HG02970 (cell line): ENCODE measurements at regions not wholly inside any gene's neighbourhood (a gene's known extent, or its start where the extent isn't known, plus 50 kb on each side); places are given as distances from the start of the nearest gene placed in this dataset.

ENCODE experiments used
- ATAC-seq: cut with Tn5 transposase; IDR thresholded peaks from one replicate; pipeline ENCODE4 v1.9.1; 2021; ENCODE audit warnings: mild to moderate bottlenecking, moderate library complexity, moderate number of reproducible peaks; ENCODE audit not compliant: unreplicated experiment, low FRiP score

DNA sequence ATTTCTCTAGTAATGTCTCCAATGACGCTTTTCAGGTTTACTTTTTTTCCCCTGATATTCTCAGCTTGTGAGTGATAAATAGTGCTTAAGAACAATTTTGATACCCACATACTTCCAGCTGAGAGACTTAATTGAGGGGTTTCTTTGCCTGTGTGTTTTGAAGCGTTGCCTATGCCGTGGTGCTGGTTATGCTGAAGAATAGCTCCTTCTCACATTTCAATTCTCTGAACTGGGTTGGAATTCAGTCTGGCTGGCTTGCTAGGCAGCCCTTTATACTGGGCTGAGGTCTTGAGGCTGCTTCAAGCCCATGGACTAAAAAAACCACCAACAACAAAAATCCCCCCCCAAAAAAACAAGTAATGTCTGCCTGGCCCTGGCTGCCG is 87.4 kb downstream of the CHST2 start:
- ATAC-seq, result no peak

DNA sequence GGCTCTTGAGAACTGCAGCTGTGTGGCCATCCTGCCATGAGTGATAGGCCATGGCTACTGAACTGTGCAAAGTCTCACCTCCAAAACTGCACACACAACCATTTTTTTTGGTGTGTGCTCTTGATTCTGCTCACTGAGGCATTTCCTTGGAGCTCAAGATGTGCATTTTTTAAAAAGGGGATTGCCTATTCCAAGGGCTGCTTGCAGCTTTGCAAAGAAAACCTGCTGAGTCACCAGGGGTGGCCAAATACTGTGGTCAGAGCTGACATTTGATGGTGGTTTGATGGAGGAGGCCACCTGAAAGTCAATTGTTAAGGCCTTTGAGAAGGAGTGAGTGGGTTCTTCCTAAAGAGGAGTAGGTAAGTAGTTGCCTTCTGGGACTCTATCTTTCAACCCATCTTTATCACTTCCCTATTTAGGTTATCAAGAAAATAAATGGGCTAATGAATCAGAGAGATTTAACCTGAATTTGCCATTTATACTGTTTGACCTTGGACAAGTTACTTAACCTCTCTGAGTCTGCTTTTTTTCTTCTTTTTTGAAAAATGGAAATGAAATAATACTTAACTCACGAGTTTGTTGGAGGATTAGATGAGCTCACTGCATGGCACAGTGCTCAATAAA is 87.9 kb downstream of the CHST2 start:
- peak; percentile 52 for ATAC-seq

DNA sequence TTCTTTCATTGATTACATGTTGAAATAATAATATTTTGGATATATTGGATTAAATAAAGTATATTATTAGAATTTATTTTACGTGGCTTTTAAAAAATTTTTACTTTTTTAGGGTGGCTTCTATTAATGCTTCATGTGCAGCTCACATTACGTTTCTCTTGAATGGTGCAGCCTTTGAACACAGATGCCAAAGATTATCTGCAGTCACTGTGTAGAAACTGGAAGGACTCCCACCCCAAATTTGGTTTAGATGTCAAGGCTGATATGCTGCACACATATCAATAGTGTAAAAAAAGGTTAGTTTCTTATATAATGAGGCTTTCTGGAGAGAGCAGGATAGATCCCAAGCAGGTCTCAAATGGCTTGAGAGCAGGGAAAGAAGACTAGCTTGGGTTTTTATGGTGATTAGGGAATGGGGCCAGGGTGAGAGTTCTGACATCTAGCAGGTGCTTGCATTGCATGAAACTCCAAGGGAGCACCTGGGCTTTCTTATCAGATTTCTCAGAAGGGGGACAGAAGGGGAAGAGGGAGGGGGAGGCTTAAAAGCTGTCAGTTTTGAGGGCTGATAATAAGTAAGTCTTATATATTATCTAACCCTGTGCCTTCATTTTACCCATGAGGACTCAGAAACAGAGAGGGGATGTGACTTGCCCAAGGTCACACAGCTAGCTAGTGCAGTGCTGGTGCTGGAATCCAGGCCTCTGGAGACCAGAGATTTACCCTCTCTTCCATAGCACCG is 89.6 kb downstream of the CHST2 start:
- ATAC-seq, result no peak

DNA sequence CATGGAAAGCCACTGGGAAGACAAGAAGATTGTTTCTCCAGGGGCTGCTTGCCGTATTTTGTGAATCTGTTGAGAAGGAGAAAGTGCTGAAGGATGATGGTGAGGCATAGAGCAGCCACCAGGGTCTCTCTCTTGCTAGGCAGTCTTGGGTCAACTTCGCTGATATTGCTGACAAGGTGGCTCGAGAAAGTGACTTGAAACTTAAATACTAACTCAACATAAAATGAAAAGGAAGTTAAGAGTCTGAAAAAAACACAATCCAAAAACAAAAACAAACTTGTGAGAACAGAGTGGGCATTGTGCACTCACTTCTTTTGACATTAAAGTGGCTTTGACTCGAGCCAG is 90.1 kb downstream of the CHST2 start:
- ATAC-seq, result no peak

DNA sequence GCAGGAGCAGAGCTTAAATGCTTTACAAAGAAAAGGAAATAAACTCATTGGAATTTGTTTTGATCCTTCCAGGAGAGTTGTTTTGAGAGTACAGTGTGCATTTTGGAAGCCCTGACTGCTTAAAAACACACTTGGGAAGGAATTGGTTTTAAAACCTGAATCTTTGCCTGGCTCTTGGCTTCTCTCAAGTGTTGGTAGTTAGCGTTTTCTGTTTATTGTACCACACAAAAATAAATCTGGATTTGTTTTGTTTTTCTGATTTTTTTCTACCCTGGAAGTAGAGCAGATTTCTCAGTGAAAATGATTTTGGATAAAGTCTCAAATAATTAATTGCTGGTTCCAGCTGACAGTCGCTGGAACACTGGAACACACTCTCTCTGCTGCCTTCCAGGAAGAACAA is 90.6 kb downstream of the CHST2 start:
- ATAC-seq, result no peak

DNA sequence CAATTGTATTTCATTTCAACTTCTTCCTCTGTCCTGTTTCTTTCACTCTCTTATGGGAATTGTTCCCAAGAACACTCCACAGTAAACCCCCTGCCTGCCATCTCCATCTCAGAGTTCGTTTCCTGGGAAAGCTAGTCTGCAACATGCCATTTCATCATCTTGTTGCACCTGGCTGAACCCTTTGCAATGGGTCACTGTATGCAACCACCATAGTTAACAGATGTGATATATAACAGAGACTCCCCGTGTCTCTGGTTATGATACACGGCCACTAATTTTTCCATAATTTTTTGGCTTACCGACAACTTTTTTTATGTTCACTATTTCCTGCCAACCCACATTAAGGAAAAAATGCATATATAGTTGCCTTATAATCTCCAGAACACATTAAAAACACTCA is 95.5 kb downstream of the CHST2 start:
- no peak for ATAC-seq
